ENCODE measurements at regions not wholly inside any gene's neighbourhood (a gene's known extent, or its start where the extent isn't known, plus 50 kb on each side); places are given as distances from the start of the nearest gene placed in this dataset.

DNA sequence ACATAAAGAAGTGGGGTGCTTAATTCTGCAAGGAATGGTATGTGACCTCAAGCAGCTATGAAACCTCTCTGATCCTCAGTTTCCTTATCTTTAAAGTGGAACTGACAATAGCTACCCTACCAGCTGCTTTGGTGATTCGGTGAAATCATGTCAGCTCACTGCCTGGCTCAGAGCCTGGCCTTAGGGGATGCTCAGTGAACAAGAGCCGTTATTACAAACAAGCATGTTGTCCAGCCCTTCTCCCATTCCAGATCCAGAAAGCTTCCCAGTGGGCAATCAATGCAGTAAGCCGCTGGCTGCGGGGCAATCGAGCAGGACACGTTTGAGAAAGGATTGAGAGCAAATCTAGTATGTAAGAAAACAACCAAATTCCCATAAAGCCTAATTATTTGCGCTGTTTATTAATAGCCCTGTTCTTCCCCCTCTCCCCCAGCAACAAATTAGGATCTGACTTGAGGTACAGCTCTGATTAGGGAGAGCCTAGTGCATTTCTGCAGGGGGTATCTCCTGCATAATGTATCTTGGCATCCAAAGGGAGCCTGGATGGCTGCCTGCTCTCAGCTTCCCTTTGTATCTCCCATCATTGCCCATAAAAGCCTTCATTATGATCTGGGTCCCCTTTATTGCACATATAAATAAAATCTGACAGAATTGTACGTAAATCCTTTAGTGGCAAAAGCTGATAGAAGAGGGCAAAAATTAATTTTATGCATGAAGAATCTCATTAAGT is 371.4 kb downstream of the TMEM232 start:
- TF ChIP-seq, protein P1, sequence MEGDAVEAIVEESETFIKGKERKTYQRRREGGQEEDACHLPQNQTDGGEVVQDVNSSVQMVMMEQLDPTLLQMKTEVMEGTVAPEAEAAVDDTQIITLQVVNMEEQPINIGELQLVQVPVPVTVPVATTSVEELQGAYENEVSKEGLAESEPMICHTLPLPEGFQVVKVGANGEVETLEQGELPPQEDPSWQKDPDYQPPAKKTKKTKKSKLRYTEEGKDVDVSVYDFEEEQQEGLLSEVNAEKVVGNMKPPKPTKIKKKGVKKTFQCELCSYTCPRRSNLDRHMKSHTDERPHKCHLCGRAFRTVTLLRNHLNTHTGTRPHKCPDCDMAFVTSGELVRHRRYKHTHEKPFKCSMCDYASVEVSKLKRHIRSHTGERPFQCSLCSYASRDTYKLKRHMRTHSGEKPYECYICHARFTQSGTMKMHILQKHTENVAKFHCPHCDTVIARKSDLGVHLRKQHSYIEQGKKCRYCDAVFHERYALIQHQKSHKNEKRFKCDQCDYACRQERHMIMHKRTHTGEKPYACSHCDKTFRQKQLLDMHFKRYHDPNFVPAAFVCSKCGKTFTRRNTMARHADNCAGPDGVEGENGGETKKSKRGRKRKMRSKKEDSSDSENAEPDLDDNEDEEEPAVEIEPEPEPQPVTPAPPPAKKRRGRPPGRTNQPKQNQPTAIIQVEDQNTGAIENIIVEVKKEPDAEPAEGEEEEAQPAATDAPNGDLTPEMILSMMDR (IDR thresholded peaks at IDR 0.05), result no peak
- no peak for TF ChIP-seq POLR2A (IDR thresholded peaks at IDR 0.05)
- no peak for TF ChIP-seq EP300 (IDR thresholded peaks at IDR 0.05)
- Histone ChIP-seq H3K27ac (peak overlapping the region in 1 of 4 donors; percentile 70), H3K36me3 (no peaks in the 10 kb centered on the region), H3K4me3 (no peak overlapping the region), H3K4me1 (peaks cover 0 to 23% (median 5%) of the 10 kb centered on the region in 4 donors), H3K27me3 (no peaks in the 10 kb centered on the region), H3K9me3 (no peaks in the 10 kb centered on the region)
- WGBS, 2 donors, result 48 to 59% methylated on average over 8 of the region's 8 CpGs
- peak; percentile 11 to 17 for DNase-seq (ENCODE audit: low spot score in 2 of 2)

DNA sequence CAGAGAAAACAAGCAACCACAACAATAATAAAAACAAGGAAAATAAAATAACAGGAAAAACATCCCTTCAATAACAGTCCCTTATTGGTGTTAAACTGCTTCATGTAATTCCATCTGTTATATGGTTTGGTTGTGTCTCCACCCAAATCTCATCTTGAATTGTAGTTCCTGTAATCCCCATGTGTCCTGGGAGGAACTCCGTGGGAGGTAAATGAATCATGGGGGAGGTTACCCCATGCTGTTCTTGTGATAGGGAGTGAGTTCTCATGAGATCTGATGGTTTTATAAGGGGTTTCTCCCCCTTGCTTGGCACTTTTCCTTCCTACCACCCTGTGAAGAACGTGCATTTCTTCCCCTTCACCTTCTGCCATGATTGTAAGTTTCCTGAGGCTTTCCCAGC is 369.8 kb downstream of the TMEM232 start:
- Histone ChIP-seq H3K4me3 (no peak overlapping the region), H3K27me3 (no peaks in the 10 kb centered on the region), H3K9me3 (no peaks in the 10 kb centered on the region), H3K36me3 (no peaks in the 10 kb centered on the region), H3K27ac (no peak overlapping the region), H3K4me1 (peaks cover 0 to 23% (median 5%) of the 10 kb centered on the region in 4 donors)
- TF ChIP-seq, protein P1 (IDR thresholded peaks at IDR 0.05), result no peak
- no peak for TF ChIP-seq EP300 (IDR thresholded peaks at IDR 0.05)
- 56 to 70% methylated on average over 2 of the region's 2 CpGs for WGBS, 2 donors
- no peak for DNase-seq (ENCODE audit: low spot score in 2 of 2)

DNA sequence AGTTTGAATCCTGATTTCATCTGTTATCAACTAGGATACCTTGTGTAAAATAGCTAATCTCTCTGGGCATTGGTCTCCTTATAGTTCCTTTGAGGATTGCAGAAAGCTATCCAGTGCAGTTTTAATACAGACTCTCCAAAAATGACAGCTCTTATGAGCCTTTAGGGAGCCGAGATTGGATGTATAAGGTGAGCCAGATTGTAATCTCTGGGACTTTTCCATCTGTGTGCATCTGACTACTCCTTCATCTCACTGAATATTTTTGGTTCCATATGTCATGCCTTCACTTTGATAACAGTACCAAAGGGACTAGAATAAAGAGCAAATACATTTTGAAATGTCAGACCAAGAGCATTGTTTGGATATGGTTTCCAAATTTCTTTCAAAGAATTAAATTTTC is 367.2 kb downstream of the TMEM232 start:
- H3K4me3 ChIP-seq, result no peak overlapping the region
- H3K4me1 ChIP-seq, result peaks cover 0 to 23% (median 8%) of the 10 kb centered on the region in 4 donors
- 68% methylated on average over 1 of the region's 1 CpG for WGBS, 2 donors
- DNase-seq (ENCODE audit: low spot score in 2 of 2), result no peak
- no peak overlapping the region for H3K27ac ChIP-seq
- H3K9me3 ChIP-seq, result no peaks in the 10 kb centered on the region
- H3K36me3 ChIP-seq, result no peaks in the 10 kb centered on the region
- no peak for TF ChIP-seq POLR2A (IDR thresholded peaks at IDR 0.05)
- TF ChIP-seq, protein P1 (IDR thresholded peaks at IDR 0.05), result no peak
- TF ChIP-seq EP300 (IDR thresholded peaks at IDR 0.05), result no peak
- no peaks in the 10 kb centered on the region for H3K27me3 ChIP-seq

DNA sequence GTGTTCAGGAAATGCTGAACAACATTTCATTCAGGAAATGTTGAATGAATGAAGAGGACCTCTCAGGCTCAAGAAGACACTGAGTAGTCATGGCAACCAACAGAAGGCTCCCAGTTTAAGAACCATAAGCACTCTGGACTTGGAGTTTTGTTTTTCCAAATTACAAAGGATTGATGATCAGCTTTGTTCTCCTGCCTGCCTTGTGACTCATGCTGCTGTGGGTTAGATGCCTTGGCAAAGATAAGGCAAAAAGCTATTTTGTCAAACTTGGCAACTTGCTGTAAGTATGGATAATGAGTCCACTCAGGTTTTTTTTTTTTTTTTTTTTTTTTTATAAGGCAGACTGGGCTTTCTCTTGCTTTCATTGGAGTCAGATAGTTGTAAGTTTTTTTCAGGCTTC is 365.0 kb downstream of the TMEM232 start:
- TF ChIP-seq, protein P1 (IDR thresholded peaks at IDR 0.05), result no peak
- TF ChIP-seq EP300 (IDR thresholded peaks at IDR 0.05) (no peak), POLR2A (IDR thresholded peaks at IDR 0.05) (no peak)
- no peak overlapping the region for H3K4me3 ChIP-seq
- H3K36me3 ChIP-seq, result no peaks in the 10 kb centered on the region
- peak overlapping the region in 1 of 4 donors; percentile 33 for H3K27ac ChIP-seq
- peaks cover 0 to 6% (median 1%) of the 10 kb centered on the region in 4 donors for H3K4me1 ChIP-seq
- H3K9me3 ChIP-seq, result no peaks in the 10 kb centered on the region
- no peaks in the 10 kb centered on the region for H3K27me3 ChIP-seq
- no peak for DNase-seq (ENCODE audit: low spot score in 2 of 2)

DNA sequence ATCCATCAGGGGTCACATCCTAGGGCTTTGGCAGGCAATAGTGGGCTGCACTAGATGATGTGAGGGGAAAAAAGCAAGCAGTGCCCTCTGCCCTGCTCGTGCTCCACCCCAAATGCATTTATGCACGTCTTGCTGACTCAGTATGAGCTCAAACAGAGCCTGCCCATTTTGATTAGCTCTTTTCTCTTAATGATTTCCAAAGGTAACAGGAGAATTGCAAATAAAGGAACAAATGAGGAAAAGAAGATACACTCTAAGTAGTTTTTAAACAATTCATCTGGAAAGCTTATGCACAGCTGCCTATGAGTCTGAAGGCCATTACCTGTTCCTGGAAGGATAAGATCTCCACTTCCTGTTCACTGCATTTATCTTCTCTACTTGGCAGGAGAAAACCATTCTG is 364.2 kb downstream of the TMEM232 start:
- DNase-seq (ENCODE audit: low spot score in 2 of 2), result no peak
- WGBS, 2 donors, result 33 to 38% methylated on average over 2 of the region's 2 CpGs
- peak overlapping the region in 1 of 4 donors; percentile 47 for H3K27ac ChIP-seq

More for the DNA sequence above, 364.2 kb downstream of the TMEM232 start:
- Histone ChIP-seq H3K36me3 (no peaks in the 10 kb centered on the region), H3K27me3 (no peaks in the 10 kb centered on the region), H3K9me3 (no peaks in the 10 kb centered on the region), H3K4me3 (no peak overlapping the region), H3K4me1 (peaks cover 0 to 6% (median 0%) of the 10 kb centered on the region in 4 donors)
- TF ChIP-seq, protein P1 (IDR thresholded peaks at IDR 0.05), result no peak
- TF ChIP-seq EP300 (IDR thresholded peaks at IDR 0.05) (no peak), POLR2A (IDR thresholded peaks at IDR 0.05) (no peak)
